ENCODE measurements at regions not wholly inside any gene's neighbourhood (a gene's known extent, or its start where the extent isn't known, plus 50 kb on each side); places are given as distances from the start of the nearest gene placed in this dataset.

GRCh38 chr2:66283787-66284186 lies 151.1 kb upstream of the MEIS1 start:
- H2BK5ac ChIP-seq (ENCODE audit: low read depth, low read length) = no peak overlapping the region
- no peaks in the 10 kb centered on the region for H3K23me2 ChIP-seq (ENCODE audit: low read depth, low read length)
- H3K4me1 ChIP-seq (replicated peaks in 1 of 4; ENCODE audit: control insufficient read depth in 3 of 4, insufficient read depth in 4 of 4, low read length in 3 of 4) = no peaks in the 10 kb centered on the region
- H3K36me3 ChIP-seq (ENCODE audit: control insufficient read depth in 2 of 4, insufficient read depth in 4 of 4, low read length in 3 of 4) = no peaks in the 10 kb centered on the region
- H3K14ac ChIP-seq (ENCODE audit: insufficient read length) = no peak overlapping the region
- no peak overlapping the region for H3K4me2 ChIP-seq (ENCODE audit: insufficient read depth in 1 of 2, low read depth in 2 of 2, low read length in 2 of 2)
- H2BK15ac ChIP-seq (ENCODE audit: low read length) = no peak overlapping the region
- no peak overlapping the region for H2AK5ac ChIP-seq (ENCODE audit: low read depth, low read length)
- H3K18ac ChIP-seq (ENCODE audit: extremely low read depth, low read length) = no peak overlapping the region
- H4K20me1 ChIP-seq (replicated peaks in 1 of 2; ENCODE audit: control insufficient read depth in 1 of 2, insufficient read depth in 2 of 2, low read length in 2 of 2) = no peaks in the 10 kb centered on the region
- no peak overlapping the region for H3K23ac ChIP-seq (ENCODE audit: insufficient read length)
- 92% methylated on average over 1 of the region's 1 CpG; no CpG with 5 or more reads in 1 of the 2 experiments for WGBS, 2 experiments (ENCODE audit: extremely low coverage in 1 of 2, insufficient coverage in 1 of 2, insufficient read length in 1 of 2, insufficient replicate concordance in 2 of 2, low coverage in 1 of 2, low lambda C conversion rate in 2 of 2, missing lambda C conversion rate in 1 of 2)
- no peak overlapping the region for H3K4ac ChIP-seq (replicated peaks; ENCODE audit: insufficient read length, low read depth, low read length)
- H2BK12ac ChIP-seq (ENCODE audit: low read depth, low read length) = no peak overlapping the region
- no peaks in the 10 kb centered on the region for H3K27me3 ChIP-seq (replicated peaks in 1 of 4; ENCODE audit: control insufficient read depth in 3 of 4, extremely low read depth in 1 of 4, insufficient read depth in 3 of 4, low read length in 3 of 4)
- H4K5ac ChIP-seq (ENCODE audit: insufficient read length, low read depth, low read length) = no peak overlapping the region
- H4K8ac ChIP-seq (ENCODE audit: extremely low read depth, insufficient read depth, low read length) = no peak overlapping the region
- no peaks in the 10 kb centered on the region for H3K79me2 ChIP-seq (ENCODE audit: control insufficient read depth in 1 of 2, insufficient read depth in 2 of 2, low read length in 2 of 2)
- FAIRE-seq (no peak), DNase-seq (ENCODE audit: low read depth in 1 of 2, low spot score in 2 of 2) (no peak)
- no peak overlapping the region for H3K27ac ChIP-seq (ENCODE audit: low read depth, low read length)
- ChIA-PET POLR2A (ENCODE audit: partially characterized antibody) (interaction anchor here (0.8 kb wide), 1 partner anchor 9 kb away, joined by 3 read pairs; no protein-coding TSS in a partner anchor), CTCF (ENCODE audit: partially characterized antibody) (interaction anchor here (0.7 to 0.9 kb wide), 3 partner anchors 9 to 258 kb away, joined by 3 to 4 read pairs (median 3); no protein-coding TSS in a partner anchor)
- H3K9me3 ChIP-seq (ENCODE audit: insufficient read depth in 2 of 2, low read depth in 1 of 2, low read length in 1 of 2) = 0 out of 4 replicates have a peak, but pooled peaks cover 0 to 2% of the 10 kb centered on the region in 2 experiments
- H3K4me3 ChIP-seq (ENCODE audit: extremely low read depth in 1 of 4, insufficient read depth in 2 of 4, low read depth in 3 of 4, low read length in 4 of 4) = no peak overlapping the region
- no peak overlapping the region for H2BK120ac ChIP-seq (replicated peaks; ENCODE audit: low read depth, low read length)
- no peak overlapping the region for H2BK20ac ChIP-seq (ENCODE audit: low read length)
- no peak overlapping the region for H4K91ac ChIP-seq (replicated peaks; ENCODE audit: insufficient read length, low read length)
- H3K9ac ChIP-seq (replicated peaks in 1 of 4; ENCODE audit: extremely low read depth in 1 of 4, low read depth in 3 of 4, low read length in 3 of 4) = no peak overlapping the region
- H3K56ac ChIP-seq (replicated peaks; ENCODE audit: insufficient read length, low read depth, low read length) = no peak overlapping the region
- H2AFZ ChIP-seq (ENCODE audit: low read length) = no peak overlapping the region
- no peaks in the 10 kb centered on the region for H3K79me1 ChIP-seq (ENCODE audit: low read depth, low read length)
- TF ChIP-seq SUZ12 (IDR thresholded peaks at IDR 0.05; ENCODE audit: low read length) = no peak
- TF ChIP-seq CTCF (IDR thresholded peaks at IDR 0.05; ENCODE audit: control extremely low read depth in 1 of 3, insufficient read depth in 1 of 3, low read depth in 1 of 3, low read length in 3 of 3) = no peak
- TF ChIP-seq GTF2F1 (IDR thresholded peaks at IDR 0.05; ENCODE audit: borderline replicate concordance, low read depth, low read length) = no peak
- TF ChIP-seq POLR2AphosphoS5 (IDR thresholded peaks at IDR 0.05; ENCODE audit: low read depth, low read length) = no peak
- no peak for TF ChIP-seq MAFK (IDR thresholded peaks at IDR 0.05; ENCODE audit: low read depth, low read length)
- TF ChIP-seq SP2 (IDR thresholded peaks at IDR 0.05; ENCODE audit: low read length) = no peak
- no peak for TF ChIP-seq BRCA1 (IDR thresholded peaks at IDR 0.05; ENCODE audit: low read depth, low read length)
- no peak for TF ChIP-seq SP1 (IDR thresholded peaks at IDR 0.05; ENCODE audit: low read depth, low read length)
- TF ChIP-seq CHD2 (IDR thresholded peaks at IDR 0.05; ENCODE audit: low read length) = no peak
- TF ChIP-seq CHD1 (IDR thresholded peaks at IDR 0.05; ENCODE audit: low read depth, low read length) = no peak
- TF ChIP-seq USF2 (IDR thresholded peaks at IDR 0.05; ENCODE audit: low read length) = no peak
- no peak for TF ChIP-seq KDM1A (IDR thresholded peaks at IDR 0.05; ENCODE audit: borderline replicate concordance, low read length)
